Activated CD4-positive, alpha-beta memory T cell treated with anti-CD3 and anti-CD28 coated beads for 36 hours (primary cell): ENCODE measurements at regions not wholly inside any gene's neighbourhood (a gene's known extent, or its start where the extent isn't known, plus 50 kb on each side); places are given as distances from the start of the nearest gene placed in this dataset.
"Not testable (repeated sequence)": the region's sequence is repeated elsewhere in the genome, so short reads cannot be mapped to it uniquely, and the experiment has no call there.

Experiments used
- CTCF ChIA-PET: fragments of 350-600 bp; sonication (Branson Sonifier 250); formaldehyde crosslinking; loops from one replicate; lab custom pipeline; 2021; ENCODE audit warnings: antibody characterized with exemption, inconsistent platforms; lab: Charles Lee
- POLR2A ChIA-PET: fragments of 350-600 bp; sonication (Branson Sonifier 250); formaldehyde crosslinking; loops from one replicate; lab custom pipeline; 2021; ENCODE audit warnings: antibody characterized with exemption; lab: Charles Lee
- DNase-seq: peaks from one replicate; pipeline ENCODE4 v3.0.0-alpha.2; 2020
- H3K27ac Mint-ChIP-seq: one replicate; pipeline ENCODE4 v1.8.0; 2021; ENCODE audit warnings: mixed read lengths
- H3K27me3 Mint-ChIP-seq: one replicate; pipeline ENCODE4 v1.8.0; 2021; ENCODE audit warnings: mixed read lengths
- H3K36me3 Mint-ChIP-seq: one replicate; pipeline ENCODE4 v1.8.0; 2021; ENCODE audit warnings: mixed read lengths
- H3K4me1 Mint-ChIP-seq: one replicate; pipeline ENCODE4 v1.8.0; 2021; ENCODE audit warnings: low read depth, mixed read lengths
- H3K4me3 Mint-ChIP-seq: one replicate; pipeline ENCODE4 v1.8.0; 2021; ENCODE audit warnings: mild to moderate bottlenecking, mixed read lengths
- H3K9me3 Mint-ChIP-seq: one replicate; pipeline ENCODE4 v1.8.0; 2021; ENCODE audit warnings: mixed read lengths
- intact Hi-C: fragments of 100-400 bp; cut with micrococcal nuclease; formaldehyde crosslinking; loops from one replicate; pipeline ENCODE4 v1.15.1; 2023

- H3K9me3 Mint-ChIP-seq, result no peaks in the 10 kb centered on the region
- H3K4me3 Mint-ChIP-seq, result no peak overlapping the region
- ChIA-PET CTCF (no interaction called here), POLR2A (no interaction called here)
- intact Hi-C loops, result no loop called here
- no peaks in the 10 kb centered on the region for H3K4me1 Mint-ChIP-seq
- no peak for DNase-seq
- H3K27me3 Mint-ChIP-seq, result no peaks in the 10 kb centered on the region
- H3K36me3 Mint-ChIP-seq, result no peaks in the 10 kb centered on the region
- H3K27ac Mint-ChIP-seq, result no peak overlapping the region
Observed at GRCh38 chr5:118441034-118441433, 547.3 kb downstream of the DTWD2 start.

GRCh38 chr5:118440496-118440895, 547.9 kb downstream of the DTWD2 start:
- CTCF ChIA-PET, result no interaction called here
- POLR2A ChIA-PET, result no interaction called here
- intact Hi-C loops, result no loop called here
- no peaks in the 10 kb centered on the region for H3K36me3 Mint-ChIP-seq
- DNase-seq, result no peak
- no peaks in the 10 kb centered on the region for H3K9me3 Mint-ChIP-seq
- no peak overlapping the region for H3K27ac Mint-ChIP-seq
- H3K4me1 Mint-ChIP-seq, result no peaks in the 10 kb centered on the region
- no peak overlapping the region for H3K4me3 Mint-ChIP-seq
- no peaks in the 10 kb centered on the region for H3K27me3 Mint-ChIP-seq

GRCh38 chr5:118439831-118440230, 548.5 kb downstream of the DTWD2 start:
- Mint-ChIP-seq H3K9me3 (no peaks in the 10 kb centered on the region), H3K27ac (no peak overlapping the region), H3K36me3 (no peaks in the 10 kb centered on the region), H3K27me3 (no peaks in the 10 kb centered on the region), H3K4me3 (no peak overlapping the region), H3K4me1 (no peaks in the 10 kb centered on the region)
- intact Hi-C loops, result no loop called here
- no peak for DNase-seq
- ChIA-PET POLR2A (no interaction called here), CTCF (no interaction called here)

- no peaks in the 10 kb centered on the region for H3K9me3 Mint-ChIP-seq
- CTCF ChIA-PET, result no interaction called here
- H3K27ac Mint-ChIP-seq, result no peak overlapping the region
- H3K27me3 Mint-ChIP-seq, result no peaks in the 10 kb centered on the region
- H3K4me1 Mint-ChIP-seq, result no peaks in the 10 kb centered on the region
- intact Hi-C loops, result no loop called here
- no peak for DNase-seq
- H3K4me3 Mint-ChIP-seq, result no peak overlapping the region
- POLR2A ChIA-PET, result no interaction called here
- no peaks in the 10 kb centered on the region for H3K36me3 Mint-ChIP-seq
Observed at GRCh38 chr5:118435131-118435530, 553.2 kb downstream of the DTWD2 start.

GRCh38 chr5:118434522-118434921, 553.8 kb downstream of the DTWD2 start:
- CTCF ChIA-PET, result no interaction called here
- POLR2A ChIA-PET, result no interaction called here
- Mint-ChIP-seq H3K27me3 (no peaks in the 10 kb centered on the region), H3K36me3 (no peaks in the 10 kb centered on the region), H3K9me3 (no peaks in the 10 kb centered on the region), H3K27ac (no peak overlapping the region), H3K4me1 (no peaks in the 10 kb centered on the region), H3K4me3 (no peak overlapping the region)
- intact Hi-C loops, result no loop called here
- no peak for DNase-seq

GRCh38 chr5:118430076-118430475, 558.3 kb downstream of the DTWD2 start:
- Mint-ChIP-seq H3K27me3 (no peaks in the 10 kb centered on the region), H3K36me3 (no peaks in the 10 kb centered on the region), H3K4me1 (no peaks in the 10 kb centered on the region), H3K4me3 (no peak overlapping the region), H3K27ac (no peak overlapping the region), H3K9me3 (peaks cover 2% of the 10 kb centered on the region)
- intact Hi-C loops, result no loop called here
- ChIA-PET CTCF (no interaction called here), POLR2A (no interaction called here)
- no peak for DNase-seq

GRCh38 chr5:118407958-118408357, 580.4 kb downstream of the DTWD2 start:
- H3K4me1 Mint-ChIP-seq, result no peaks in the 10 kb centered on the region
- no peak overlapping the region for H3K27ac Mint-ChIP-seq
- DNase-seq, result no peak
- no peaks in the 10 kb centered on the region for H3K36me3 Mint-ChIP-seq
- POLR2A ChIA-PET, result no interaction called here
- H3K4me3 Mint-ChIP-seq, result no peak overlapping the region
- CTCF ChIA-PET, result no interaction called here
- H3K27me3 Mint-ChIP-seq, result no peaks in the 10 kb centered on the region
- H3K9me3 Mint-ChIP-seq, result peaks cover 3% of the 10 kb centered on the region
- intact Hi-C loops, result no loop called here

GRCh38 chr5:118405650-118406061, 582.7 kb downstream of the DTWD2 start:
- Mint-ChIP-seq H3K27ac (no peak overlapping the region), H3K4me1 (no peaks in the 10 kb centered on the region), H3K27me3 (no peaks in the 10 kb centered on the region), H3K4me3 (no peak overlapping the region), H3K9me3 (peaks cover 6% of the 10 kb centered on the region), H3K36me3 (no peaks in the 10 kb centered on the region)
- CTCF ChIA-PET, result no interaction called here
- intact Hi-C loops, result no loop called here
- DNase-seq, result no peak
- POLR2A ChIA-PET, result no interaction called here

- Mint-ChIP-seq H3K9me3 (peaks cover 5% of the 10 kb centered on the region), H3K4me1 (no peaks in the 10 kb centered on the region), H3K36me3 (no peaks in the 10 kb centered on the region), H3K27me3 (no peaks in the 10 kb centered on the region), H3K27ac (no peak overlapping the region), H3K4me3 (no peak overlapping the region)
- ChIA-PET CTCF (no interaction called here), POLR2A (no interaction called here)
- intact Hi-C loops, result no loop called here
- DNase-seq, result no peak
Observed at GRCh38 chr5:118397236-118397635, 591.1 kb downstream of the DTWD2 start.

- Mint-ChIP-seq H3K27ac (no peak overlapping the region), H3K4me3 (no peak overlapping the region), H3K27me3 (no peaks in the 10 kb centered on the region), H3K9me3 (peaks cover 7% of the 10 kb centered on the region), H3K4me1 (no peaks in the 10 kb centered on the region), H3K36me3 (no peaks in the 10 kb centered on the region)
- ChIA-PET POLR2A (no interaction called here), CTCF (no interaction called here)
- intact Hi-C loops, result no loop called here
- no peak for DNase-seq
Observed at GRCh38 chr5:118392491-118392890, 595.9 kb downstream of the DTWD2 start.

- POLR2A ChIA-PET, result not testable (repeated sequence)
Observed at GRCh38 chr5:118382931-118383330, 605.4 kb downstream of the DTWD2 start.

GRCh38 chr5:118379470-118379869, 608.9 kb downstream of the DTWD2 start:
- Mint-ChIP-seq H3K9me3 (peaks cover 7% of the 10 kb centered on the region), H3K27ac (no peak overlapping the region), H3K4me1 (no peaks in the 10 kb centered on the region), H3K36me3 (no peaks in the 10 kb centered on the region), H3K4me3 (no peak overlapping the region), H3K27me3 (no peaks in the 10 kb centered on the region)
- intact Hi-C loops, result no loop called here
- POLR2A ChIA-PET, result no interaction called here
- DNase-seq, result no peak
- CTCF ChIA-PET, result no interaction called here

More at GRCh38 chr5:118382931-118383330, 605.4 kb downstream of the DTWD2 start:
- CTCF ChIA-PET, H3K36me3 Mint-ChIP-seq, H3K4me1 Mint-ChIP-seq, H3K27ac Mint-ChIP-seq, H3K4me3 Mint-ChIP-seq, H3K27me3 Mint-ChIP-seq, DNase-seq, intact Hi-C loops: not testable (repeated sequence)
- peaks cover 11% of the 10 kb centered on the region for H3K9me3 Mint-ChIP-seq

GRCh38 chr5:118378959-118379358, 609.4 kb downstream of the DTWD2 start:
- POLR2A ChIA-PET, result no interaction called here
- no peaks in the 10 kb centered on the region for H3K27me3 Mint-ChIP-seq
- DNase-seq, result no peak
- H3K27ac Mint-ChIP-seq, result no peak overlapping the region
- peaks cover 3% of the 10 kb centered on the region for H3K9me3 Mint-ChIP-seq
- H3K4me3 Mint-ChIP-seq, result no peak overlapping the region
- H3K4me1 Mint-ChIP-seq, result no peaks in the 10 kb centered on the region
- CTCF ChIA-PET, result no interaction called here
- no peaks in the 10 kb centered on the region for H3K36me3 Mint-ChIP-seq
- intact Hi-C loops, result no loop called here

- CTCF ChIA-PET, result no interaction called here
- Mint-ChIP-seq H3K27me3 (no peaks in the 10 kb centered on the region), H3K36me3 (no peaks in the 10 kb centered on the region), H3K4me3 (no peak overlapping the region), H3K27ac (no peak overlapping the region), H3K9me3 (no peaks in the 10 kb centered on the region), H3K4me1 (no peaks in the 10 kb centered on the region)
- POLR2A ChIA-PET, result no interaction called here
- intact Hi-C loops, result no loop called here
- no peak for DNase-seq
Observed at GRCh38 chr5:118377420-118377819, 610.9 kb downstream of the DTWD2 start.
